DOHH2 (cell line): ENCODE measurements at regions not wholly inside any gene's neighbourhood (a gene's known extent, or its start where the extent isn't known, plus 50 kb on each side); places are given as distances from the start of the nearest gene placed in this dataset.

Experiments
- H3F3A ChIP-seq: fragments of 200-600 bp; sonication (generic), shearing (Covaris generic); 2 replicates; pipeline ENCODE4 v1.6.0; 2016; ENCODE audit warnings: antibody characterized with exemption, mild to moderate bottlenecking; ENCODE audit not compliant: control insufficient read depth, insufficient read depth
- H3K27ac ChIP-seq: fragments of 200-600 bp; sonication (generic); 2 replicates; pipeline ENCODE4 v1.5.1; 2014; ENCODE audit warnings: low read depth, mild to moderate bottlenecking, low read length, moderate library complexity
- H3K27me3 ChIP-seq: fragments of 200-600 bp; sonication (generic); 2 replicates; pipeline ENCODE4 v1.6.1; 2014; ENCODE audit warnings: mild to moderate bottlenecking, low read length, mixed read lengths; ENCODE audit not compliant: control insufficient read depth
- H3K36me3 ChIP-seq: fragments of 200-600 bp; sonication (generic); 2 replicates; pipeline ENCODE4 v1.6.1; 2014; ENCODE audit warnings: mild to moderate bottlenecking, low read length, moderate library complexity, mixed read lengths; ENCODE audit not compliant: control insufficient read depth
- H3K4me1 ChIP-seq: fragments of 200-600 bp; sonication (generic); 2 replicates; pipeline ENCODE4 v1.6.1; 2014; ENCODE audit warnings: mild to moderate bottlenecking, low read length, mixed read lengths; ENCODE audit not compliant: control insufficient read depth
- H3K4me2 ChIP-seq: fragments of 200-600 bp; sonication (generic); 2 replicates; pipeline ENCODE4 v1.6.0; 2014; ENCODE audit warnings: mild to moderate bottlenecking, low read length, moderate library complexity
- H3K4me3 ChIP-seq: fragments of 200-600 bp; sonication (generic); 2 replicates; pipeline ENCODE4 v1.5.1; 2014; ENCODE audit warnings: mild to moderate bottlenecking, low read length, mixed read lengths
- H3K79me2 ChIP-seq: fragments of 200-600 bp; sonication (generic); 2 replicates; pipeline ENCODE4 v1.6.1; 2014; ENCODE audit warnings: mild to moderate bottlenecking, low read length, mixed read lengths; ENCODE audit not compliant: control insufficient read depth
- H3K9me2 ChIP-seq: fragments of 200-600 bp; sonication (generic); replicated peaks from 2 replicates; pipeline ENCODE4 v1.6.1; 2014; ENCODE audit warnings: mild to moderate bottlenecking, low read length, mixed read lengths; ENCODE audit not compliant: control insufficient read depth
- H3K9me3 ChIP-seq: fragments of 200-600 bp; sonication (generic); 2 replicates; pipeline ENCODE4 v1.6.1; 2014; ENCODE audit warnings: antibody characterized with exemption, low read length, mixed read lengths; ENCODE audit not compliant: control insufficient read depth, insufficient read depth
- H4K20me1 ChIP-seq: fragments of 200-600 bp; sonication (generic); 2 replicates; pipeline ENCODE4 v1.6.0; 2014; ENCODE audit warnings: low read depth, mild to moderate bottlenecking, antibody characterized with exemption, low read length, moderate library complexity; ENCODE audit not compliant: control insufficient read depth, insufficient read depth
- CTCF ChIP-seq: fragments of 200-600 bp; sonication (generic); IDR thresholded peaks from one replicate; pipeline ENCODE4 v1.5.1; 2014; ENCODE audit warnings: antibody characterized with exemption, mild to moderate bottlenecking, low read depth, low read length; ENCODE audit not compliant: poor library complexity, severe bottlenecking
- EZH2phosphoT487 ChIP-seq: fragments of 200-600 bp; sonication (generic); IDR thresholded peaks from 2 replicates; pipeline ENCODE4 v1.6.1; 2017; ENCODE audit warnings: borderline replicate concordance, mild to moderate bottlenecking, antibody characterized with exemption, low read length, moderate library complexity, mixed read lengths

DNA sequence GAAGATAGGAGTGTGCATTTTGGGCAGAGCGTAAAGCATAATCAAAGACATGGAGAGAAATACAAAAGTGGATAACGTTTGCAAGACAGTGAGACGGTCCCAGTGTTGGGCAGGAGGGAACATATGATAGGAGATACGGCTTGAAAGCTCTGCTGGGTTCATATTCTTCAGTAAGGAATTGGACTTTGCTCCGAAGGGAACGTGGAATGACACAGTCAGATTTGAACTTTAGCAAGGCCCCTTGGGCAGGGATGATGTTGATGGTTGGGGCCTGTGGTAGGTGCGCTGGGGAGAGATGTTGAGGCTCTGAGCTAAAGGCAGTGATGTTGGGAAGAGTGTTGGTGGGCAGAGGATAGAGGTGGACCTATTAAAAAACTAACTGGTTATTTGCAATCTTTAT is 143.5 kb upstream of the TBX3 start:
- H3K36me3 ChIP-seq: no peaks in the 10 kb centered on the region
- no peak for TF ChIP-seq EZH2phosphoT487
- TF ChIP-seq CTCF: no peak
- H3K79me2 ChIP-seq: no peaks in the 10 kb centered on the region
- no peaks in the 10 kb centered on the region for H3K4me1 ChIP-seq
- H3K9me3 ChIP-seq: no peaks in the 10 kb centered on the region
- no peaks in the 10 kb centered on the region for H4K20me1 ChIP-seq
- H3K4me3 ChIP-seq: no peak overlapping the region
- no peaks in the 10 kb centered on the region for H3F3A ChIP-seq
- no peak overlapping the region for H3K4me2 ChIP-seq
- no peaks in the 10 kb centered on the region for H3K27me3 ChIP-seq
- H3K27ac ChIP-seq: no peak overlapping the region
- no peaks in the 10 kb centered on the region for H3K9me2 ChIP-seq

DNA sequence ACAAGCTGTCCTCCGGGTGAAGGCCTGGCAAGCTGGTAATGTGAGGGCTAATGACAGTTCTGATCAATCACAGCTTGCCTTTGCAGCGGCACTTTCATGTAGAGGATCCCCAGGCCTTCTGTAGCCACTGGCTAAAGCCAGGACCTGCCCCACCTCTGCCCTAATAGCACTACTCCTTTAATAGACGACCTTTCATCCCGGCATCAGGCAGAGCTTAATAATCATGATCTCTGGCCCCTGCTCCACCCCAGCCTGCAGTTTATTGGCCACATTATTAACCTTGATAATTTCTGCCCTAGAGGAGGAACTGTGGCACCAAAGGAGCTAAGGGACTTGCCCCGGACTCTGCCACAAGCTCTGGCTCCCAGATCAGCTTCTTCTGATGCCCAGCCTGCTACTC is 142.3 kb upstream of the TBX3 start:
- Histone ChIP-seq H3K4me3 (no peak overlapping the region), H3K79me2 (no peaks in the 10 kb centered on the region), H3K27me3 (no peaks in the 10 kb centered on the region), H3K4me1 (no peaks in the 10 kb centered on the region), H3K9me2 (no peaks in the 10 kb centered on the region), H3K9me3 (no peaks in the 10 kb centered on the region), H3K4me2 (no peak overlapping the region), H3K36me3 (no peaks in the 10 kb centered on the region), H3K27ac (no peak overlapping the region), H3F3A (no peaks in the 10 kb centered on the region), H4K20me1 (no peaks in the 10 kb centered on the region)
- TF ChIP-seq CTCF (no peak), EZH2phosphoT487 (no peak)

GRCh38 chr12:114823724-114824123 is 139.7 kb upstream of the TBX3 start:
- no peaks in the 10 kb centered on the region for H3F3A ChIP-seq
- H3K4me3 ChIP-seq: no peak overlapping the region
- no peak overlapping the region for H3K27ac ChIP-seq
- H3K27me3 ChIP-seq: no peaks in the 10 kb centered on the region
- no peaks in the 10 kb centered on the region for H3K36me3 ChIP-seq
- no peaks in the 10 kb centered on the region for H3K9me3 ChIP-seq
- no peak for TF ChIP-seq EZH2phosphoT487
- TF ChIP-seq CTCF: no peak
- H3K4me1 ChIP-seq: no peaks in the 10 kb centered on the region
- H3K79me2 ChIP-seq: no peaks in the 10 kb centered on the region
- H4K20me1 ChIP-seq: no peaks in the 10 kb centered on the region
- no peak overlapping the region for H3K4me2 ChIP-seq
- no peaks in the 10 kb centered on the region for H3K9me2 ChIP-seq

GRCh38 chr12:114821570-114821969 is 137.6 kb upstream of the TBX3 start:
- Histone ChIP-seq H3K4me1 (no peaks in the 10 kb centered on the region), H3K36me3 (no peaks in the 10 kb centered on the region), H3K4me2 (no peak overlapping the region), H3K9me3 (no peaks in the 10 kb centered on the region; the same call in 1 of the 2 replicates), H4K20me1 (no peaks in the 10 kb centered on the region), H3K9me2 (no peaks in the 10 kb centered on the region), H3K27me3 (no peaks in the 10 kb centered on the region), H3F3A (no peaks in the 10 kb centered on the region), H3K27ac (no peak overlapping the region), H3K79me2 (no peaks in the 10 kb centered on the region), H3K4me3 (no peak overlapping the region)
- no peak for TF ChIP-seq CTCF
- TF ChIP-seq EZH2phosphoT487: no peak
